Right hindlimb (tissue), 1 donor: ENCODE measurements at regions not wholly inside any gene's neighbourhood (a gene's known extent, or its start where the extent isn't known, plus 50 kb on each side); places are given as distances from the start of the nearest gene placed in this dataset.

Experiments used
- DNase-seq: peaks from one replicate; pipeline ENCODE4 v3.0.0-alpha.2; 2018

GRCh38 chr2:118223992-118224894, 136.0 kb downstream of the INSIG2 start:
- peak; percentile 44 for DNase-seq

GRCh38 chr2:118223511-118223991, 135.3 kb downstream of the INSIG2 start:
- DNase-seq = peak; percentile 37

GRCh38 chr2:118222672-118223421, 134.6 kb downstream of the INSIG2 start:
- no peak for DNase-seq

- DNase-seq = no peak
Measured at GRCh38 chr2:118222273-118222594, 134.0 kb downstream of the INSIG2 start.

- DNase-seq = peak; percentile 71
Measured at GRCh38 chr2:118221536-118222272, 133.4 kb downstream of the INSIG2 start.

GRCh38 chr2:118219611-118220010, 131.3 kb downstream of the INSIG2 start:
- no peak for DNase-seq

- DNase-seq = no peak
Measured at GRCh38 chr2:118216224-118216623, 128.0 kb downstream of the INSIG2 start.

GRCh38 chr2:118209727-118210126, 121.5 kb downstream of the INSIG2 start:
- no peak for DNase-seq

GRCh38 chr2:118207889-118208288, 119.6 kb downstream of the INSIG2 start:
- no peak for DNase-seq

- peak; percentile 67 for DNase-seq
Measured at GRCh38 chr2:118202707-118203303, 114.5 kb downstream of the INSIG2 start.

GRCh38 chr2:118198268-118198667, 110.0 kb downstream of the INSIG2 start:
- DNase-seq = no peak

GRCh38 chr2:118197011-118197675, 108.9 kb downstream of the INSIG2 start:
- no peak for DNase-seq

GRCh38 chr2:118190474-118190873, 102.2 kb downstream of the INSIG2 start:
- DNase-seq = no peak

GRCh38 chr2:118186858-118187254, 98.6 kb downstream of the INSIG2 start:
- DNase-seq = no peak

- DNase-seq = peak; percentile 94
Measured at GRCh38 chr2:118186110-118186857, 98.0 kb downstream of the INSIG2 start.

- peak; percentile 69 for DNase-seq
Measured at GRCh38 chr2:118185210-118186109, 97.2 kb downstream of the INSIG2 start.

GRCh38 chr2:118183381-118183780, 95.1 kb downstream of the INSIG2 start:
- DNase-seq = no peak

GRCh38 chr2:118179445-118179844, 91.2 kb downstream of the INSIG2 start:
- DNase-seq = no peak

- DNase-seq = no peak
Measured at GRCh38 chr2:118177884-118178283, 89.6 kb downstream of the INSIG2 start.

- no peak for DNase-seq
Measured at GRCh38 chr2:118177318-118177717, 89.0 kb downstream of the INSIG2 start.
